GM19452 (cell line): ENCODE measurements at regions not wholly inside any gene's neighbourhood (a gene's known extent, or its start where the extent isn't known, plus 50 kb on each side); places are given as distances from the start of the nearest gene placed in this dataset.

ENCODE experiments used
- ATAC-seq: cut with Tn5 transposase; IDR thresholded peaks from one replicate; pipeline ENCODE4 v1.9.1; 2021; ENCODE audit not compliant: unreplicated experiment

DNA sequence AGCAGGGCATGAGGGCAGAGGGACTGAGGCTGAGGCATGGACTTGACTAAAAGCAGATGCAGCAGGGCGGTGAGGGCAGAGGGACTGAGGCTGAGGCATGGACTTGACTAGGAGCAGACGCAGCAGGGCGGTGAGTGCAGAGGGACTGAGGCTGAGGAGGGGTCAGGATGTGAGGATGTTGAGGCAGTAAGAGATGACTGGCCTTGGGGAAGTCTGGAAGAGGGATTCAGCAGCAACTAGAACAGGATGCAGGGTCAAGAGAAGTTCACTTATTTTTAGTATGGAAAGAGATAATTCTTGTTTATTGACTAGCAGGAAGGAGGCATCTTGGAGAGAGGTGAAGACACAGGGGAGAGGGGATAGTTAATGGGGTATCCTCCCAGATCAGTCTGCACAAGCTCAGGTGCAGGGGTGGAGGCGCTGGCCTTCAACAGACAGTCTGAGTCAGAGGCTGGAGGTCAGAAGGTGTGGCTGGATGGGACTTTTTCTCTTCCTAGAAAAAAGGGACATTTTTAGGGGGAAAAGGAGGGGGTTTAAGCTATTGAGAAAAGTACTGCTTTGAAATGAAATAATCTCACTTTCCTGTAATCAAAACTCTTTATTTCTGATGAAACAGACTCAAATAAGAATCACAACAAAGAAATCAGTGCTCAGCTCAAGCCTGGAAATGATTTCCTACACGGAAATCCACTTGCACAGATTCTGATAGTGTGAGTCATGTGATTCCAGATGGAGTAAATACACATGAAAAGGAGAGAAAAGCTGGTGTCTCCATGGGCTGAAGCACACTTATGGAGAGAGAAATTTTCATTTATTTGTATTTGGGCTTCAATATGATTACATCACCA is 130.9 kb downstream of the PALM2AKAP2 start:
- ATAC-seq, result no peak

DNA sequence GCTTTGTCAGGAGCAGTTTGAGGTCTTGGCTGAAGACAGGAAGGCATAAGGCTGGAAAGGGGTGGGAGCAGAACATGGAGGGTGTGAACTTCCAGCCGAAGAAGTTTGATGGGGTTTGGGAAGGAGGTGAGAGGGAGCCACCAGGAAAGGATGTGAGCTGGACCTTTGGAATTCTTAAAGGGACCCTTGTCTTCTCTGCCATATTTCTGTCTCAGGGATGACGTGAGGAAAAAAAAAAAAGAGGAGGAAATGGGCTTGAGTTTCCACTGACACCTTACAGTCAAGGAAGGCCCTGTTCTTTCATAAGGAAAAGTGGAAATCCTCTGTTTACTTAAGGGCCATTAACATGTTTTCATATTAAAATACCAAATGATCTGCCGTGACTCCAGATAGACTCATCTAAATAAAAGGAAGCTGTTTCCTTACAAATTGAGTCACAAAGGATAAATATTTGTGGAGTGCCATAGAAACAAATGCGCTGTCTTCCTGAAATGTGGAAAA is 132.1 kb downstream of the PALM2AKAP2 start:
- no peak for ATAC-seq

DNA sequence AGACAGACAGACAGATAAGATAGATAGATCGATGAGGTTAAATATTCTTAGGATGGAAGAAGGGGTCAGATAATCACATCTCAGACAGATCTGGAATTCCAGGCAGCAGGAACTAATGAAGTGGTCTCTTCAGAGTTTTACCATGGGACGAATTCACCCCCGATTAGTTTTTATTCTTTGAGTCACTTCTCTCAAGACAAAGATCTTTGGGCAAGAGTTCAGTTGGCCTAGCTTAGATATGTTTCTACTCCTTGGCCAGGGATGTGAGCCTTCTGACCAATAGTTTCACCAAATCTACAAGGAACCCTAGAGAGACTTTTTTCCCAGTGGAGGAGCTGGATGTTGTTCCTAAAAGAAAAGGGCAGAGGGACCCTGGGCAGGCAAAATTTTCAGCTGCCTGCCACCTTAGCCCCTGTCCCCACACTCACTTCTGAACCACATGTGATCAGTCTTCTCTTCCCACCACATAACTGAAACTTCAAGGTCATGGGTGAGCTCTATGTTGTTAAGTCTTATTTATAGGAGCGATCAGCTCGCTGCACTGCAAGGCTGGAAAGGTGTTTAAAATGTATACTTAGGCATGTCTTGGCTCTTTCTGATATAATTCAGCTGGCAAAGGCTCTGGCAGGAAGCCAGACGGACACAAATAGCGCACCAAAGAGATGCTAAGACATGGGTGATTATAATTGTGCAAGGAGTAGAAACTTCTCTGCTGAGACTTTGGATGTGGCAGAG is 132.9 kb downstream of the PALM2AKAP2 start:
- ATAC-seq, result peak; percentile 30

DNA sequence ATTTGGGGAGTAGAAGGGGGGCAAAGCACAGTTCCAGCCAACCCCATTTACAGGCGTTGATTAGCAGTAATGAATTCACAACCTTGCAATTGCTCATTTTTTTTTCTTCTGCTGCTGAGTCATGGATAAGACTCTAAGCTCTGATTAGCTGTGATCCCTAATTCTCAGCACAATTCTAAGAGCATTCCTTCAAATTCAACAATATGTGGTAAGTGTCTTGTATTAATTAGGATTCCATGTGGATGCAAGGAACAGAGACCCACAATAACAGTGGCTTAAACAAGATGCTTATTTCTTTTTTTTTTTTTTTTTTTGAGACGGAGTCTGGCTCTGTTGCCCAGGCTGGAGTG is 133.4 kb downstream of the PALM2AKAP2 start:
- ATAC-seq, result no peak

DNA sequence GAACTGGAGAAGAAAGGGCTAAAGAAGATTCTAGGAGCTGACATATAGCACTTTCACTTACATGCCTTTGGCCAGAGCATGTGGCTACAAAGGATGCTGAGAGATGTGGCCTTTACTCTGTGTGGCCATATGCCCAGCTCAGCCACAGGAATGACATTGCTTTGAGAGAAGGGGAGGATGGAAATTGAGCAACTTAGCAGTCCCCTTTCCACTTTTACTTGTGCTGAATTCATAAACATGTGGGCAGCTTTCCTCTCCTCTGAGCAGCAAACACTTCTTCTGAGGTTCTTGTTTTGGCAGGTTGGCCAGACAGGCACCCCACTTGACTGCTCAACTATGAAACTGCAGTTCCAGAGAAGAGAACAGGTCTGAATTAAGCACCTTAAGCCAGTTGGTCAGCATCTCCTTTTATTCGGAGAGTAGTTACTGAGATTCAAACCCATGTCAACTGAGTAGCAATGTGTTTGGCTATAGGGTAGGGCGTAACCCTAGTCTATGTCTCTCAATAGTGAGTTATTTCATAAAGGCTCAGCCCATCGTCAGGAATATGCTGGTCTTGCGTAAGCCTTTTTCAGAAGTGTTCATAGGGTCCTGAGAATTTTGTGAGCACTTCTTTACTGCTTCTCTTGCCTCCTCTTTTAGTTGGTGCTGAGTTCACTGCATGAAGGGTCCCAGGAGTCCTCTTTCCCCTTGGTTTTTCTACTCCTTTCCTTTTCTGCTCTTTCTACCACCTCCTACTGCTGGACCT is 134.5 kb downstream of the PALM2AKAP2 start:
- peak; percentile 46 for ATAC-seq

DNA sequence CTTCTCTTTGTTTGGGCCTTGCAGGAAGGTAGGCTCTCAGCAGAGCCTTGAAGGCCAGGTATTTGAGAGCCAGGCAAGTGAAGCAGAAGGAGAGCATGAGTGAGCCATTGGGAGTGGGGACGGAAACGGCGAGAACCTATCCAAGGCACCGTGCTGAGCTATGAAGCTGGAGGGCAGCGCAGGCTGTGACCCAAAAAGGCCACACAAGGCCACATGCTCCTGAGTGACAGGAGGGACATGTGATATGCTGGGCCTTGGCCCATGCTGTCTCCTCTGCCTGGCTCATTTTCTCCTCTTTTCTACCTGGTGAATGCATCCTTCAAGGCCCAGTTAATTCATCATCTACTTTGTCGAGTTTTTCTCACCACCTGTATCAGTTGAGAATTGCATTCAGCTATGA is 136.3 kb downstream of the PALM2AKAP2 start:
- no peak for ATAC-seq

DNA sequence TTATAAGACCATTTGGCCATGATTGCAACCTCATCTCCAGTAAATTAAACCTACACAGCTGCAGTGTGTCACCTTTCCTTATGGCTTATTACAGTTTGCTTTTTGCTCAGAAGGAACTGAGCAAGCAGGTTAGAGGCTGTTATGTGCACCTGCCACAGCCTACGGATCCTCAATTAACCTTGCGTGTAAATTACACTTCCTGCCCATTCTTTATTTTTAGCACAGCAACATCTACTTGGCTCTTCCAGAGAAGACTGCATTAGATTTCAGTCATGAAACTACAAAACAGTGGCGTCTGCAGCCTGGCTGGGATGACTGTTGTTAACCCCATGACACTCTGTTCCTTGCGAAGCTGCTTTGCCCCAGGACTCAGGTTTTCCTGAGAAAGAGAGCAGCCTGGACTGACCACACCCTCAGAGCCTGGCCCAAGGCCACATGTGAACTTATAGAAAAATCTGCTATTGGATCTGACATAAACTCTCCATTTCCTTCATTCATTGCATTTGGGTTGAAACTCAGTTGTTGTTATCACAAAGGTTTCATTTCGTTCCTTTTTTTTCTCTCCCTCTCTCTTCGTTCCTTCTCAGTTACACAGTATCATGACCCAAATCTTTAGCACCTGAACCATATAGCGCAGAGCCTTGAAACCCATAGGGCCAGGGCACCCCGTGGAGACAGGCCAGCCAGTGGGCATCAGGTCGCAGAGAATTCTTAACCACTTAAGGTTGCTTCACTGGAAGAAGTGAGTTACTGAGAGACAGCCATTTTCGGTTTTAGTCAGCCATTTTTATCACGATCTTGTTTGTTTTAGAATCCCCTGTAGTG is 138.6 kb downstream of the PALM2AKAP2 start:
- ATAC-seq, result peak; percentile 59

DNA sequence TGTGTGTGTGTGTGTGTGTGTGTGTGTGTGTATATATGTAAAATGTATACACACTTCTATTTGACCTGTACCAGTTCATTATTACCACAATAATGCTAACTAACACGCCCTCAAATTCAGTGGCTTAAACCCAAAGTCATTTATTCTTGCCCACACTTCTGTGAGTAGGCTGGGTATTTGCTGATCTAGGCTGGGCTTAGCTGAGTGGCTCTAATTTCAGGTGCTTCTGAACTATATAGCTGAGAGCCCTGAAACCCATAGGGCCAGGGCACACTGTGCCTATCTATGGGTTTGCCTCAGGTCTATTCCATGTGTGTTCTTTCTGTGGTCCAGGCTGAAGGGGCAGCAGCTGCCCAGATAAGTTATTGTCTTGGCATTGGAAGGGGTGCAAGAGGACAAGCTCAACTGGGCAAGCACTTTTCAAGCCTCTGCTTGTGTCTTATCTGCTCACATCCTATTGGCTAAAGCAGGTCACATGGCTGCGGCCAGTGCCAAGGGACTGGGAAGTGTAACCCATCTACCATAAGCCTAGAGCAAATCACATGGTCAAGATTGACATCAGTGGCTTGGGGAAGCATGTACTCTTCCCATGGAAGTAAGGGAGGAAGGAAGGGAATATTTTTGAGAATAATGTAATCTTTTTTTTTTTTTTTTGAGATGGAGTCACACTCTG is 139.9 kb downstream of the PALM2AKAP2 start:
- no peak for ATAC-seq

DNA sequence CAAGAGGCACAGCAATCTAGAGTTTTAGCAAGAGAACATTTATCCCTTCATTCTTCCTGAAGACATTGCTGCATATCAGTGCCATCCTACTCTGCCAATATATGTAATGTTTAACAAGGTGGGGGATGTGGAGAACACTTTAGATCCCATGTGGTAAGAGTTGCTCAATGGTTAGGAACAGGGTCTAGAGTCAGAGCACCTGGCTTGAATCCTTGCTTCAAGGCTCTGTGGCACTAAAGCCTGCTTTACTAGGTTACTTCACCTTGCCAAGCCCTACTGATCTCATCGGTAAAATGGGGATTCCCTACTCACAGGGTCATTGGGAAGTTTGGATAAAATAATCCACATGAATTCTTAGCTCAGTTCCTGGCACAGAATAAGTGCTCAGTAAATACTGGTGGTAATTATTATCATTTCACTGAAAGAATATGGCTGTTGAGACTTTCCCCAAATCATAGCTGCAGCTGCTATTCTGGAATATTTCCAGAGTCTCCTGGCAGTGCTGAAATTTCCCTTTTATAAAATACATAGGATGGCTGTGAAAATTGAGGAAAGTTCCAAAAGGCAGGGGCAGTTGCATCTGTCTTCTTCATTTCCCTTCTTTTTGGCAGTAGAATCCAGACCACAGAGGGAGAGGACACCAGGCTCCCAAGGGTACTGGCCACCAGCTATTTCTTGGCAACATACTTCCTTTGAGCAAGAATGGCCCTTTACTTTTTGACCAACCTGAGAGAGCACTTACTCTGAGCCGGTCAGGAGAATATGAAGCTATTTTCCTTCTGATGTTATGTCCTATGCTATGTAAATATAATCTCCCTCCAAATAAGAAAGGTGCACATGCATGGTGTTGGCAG is 142.8 kb downstream of the PALM2AKAP2 start:
- no peak for ATAC-seq

DNA sequence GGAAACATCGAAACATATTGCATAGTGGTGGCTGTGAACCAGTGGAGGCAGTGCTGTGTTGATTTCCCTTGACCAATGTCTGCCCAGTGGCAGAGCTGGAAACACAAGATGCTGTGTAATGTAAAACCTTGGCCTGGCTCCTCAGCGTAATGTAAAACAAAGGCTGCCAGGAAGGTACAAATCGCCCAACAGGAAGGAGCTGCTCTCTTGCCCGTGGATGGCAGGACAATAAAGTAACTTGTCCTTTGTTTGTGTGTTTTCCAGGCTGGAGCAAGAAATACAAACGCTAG is 143.4 kb downstream of the PALM2AKAP2 start:
- ATAC-seq, result no peak

DNA sequence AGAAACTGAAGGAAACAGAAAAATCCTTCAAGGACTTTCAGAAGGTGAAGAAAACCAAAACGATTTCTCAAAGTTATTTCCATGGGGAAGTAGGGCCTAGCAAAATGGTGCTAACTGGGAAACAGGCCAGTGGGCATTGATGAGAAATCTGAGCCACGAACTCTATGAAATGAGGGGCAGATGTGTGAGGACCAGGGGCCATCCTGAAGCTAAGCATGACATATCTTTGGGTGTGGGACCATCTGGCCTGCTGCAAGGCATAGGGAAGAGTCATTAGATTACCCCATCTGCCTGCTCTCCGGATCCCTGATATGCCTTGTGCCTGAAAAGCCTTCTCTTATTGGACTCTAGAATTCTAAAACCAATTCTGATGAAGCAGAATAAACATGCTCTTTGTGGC is 143.8 kb downstream of the PALM2AKAP2 start:
- ATAC-seq, result no peak

DNA sequence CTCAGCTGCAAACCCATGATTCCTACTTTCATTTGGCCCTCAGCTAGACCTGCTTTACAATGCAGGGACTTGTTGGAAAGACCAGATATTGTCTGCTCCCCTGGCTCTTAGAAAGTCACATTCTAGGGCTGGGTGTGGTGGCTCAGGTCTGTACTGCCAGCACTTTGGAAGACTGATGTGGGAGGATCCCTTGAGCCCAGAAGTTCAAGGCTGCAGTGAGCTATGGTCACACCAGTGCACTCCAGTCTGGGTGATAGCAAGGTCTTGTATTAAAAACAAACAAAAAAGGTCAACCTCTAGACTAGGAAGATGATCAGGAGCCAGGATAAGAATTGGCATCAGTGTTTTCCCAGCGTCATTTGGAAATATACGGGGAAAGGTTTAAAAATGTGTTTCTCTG is 145.8 kb downstream of the PALM2AKAP2 start:
- no peak for ATAC-seq

DNA sequence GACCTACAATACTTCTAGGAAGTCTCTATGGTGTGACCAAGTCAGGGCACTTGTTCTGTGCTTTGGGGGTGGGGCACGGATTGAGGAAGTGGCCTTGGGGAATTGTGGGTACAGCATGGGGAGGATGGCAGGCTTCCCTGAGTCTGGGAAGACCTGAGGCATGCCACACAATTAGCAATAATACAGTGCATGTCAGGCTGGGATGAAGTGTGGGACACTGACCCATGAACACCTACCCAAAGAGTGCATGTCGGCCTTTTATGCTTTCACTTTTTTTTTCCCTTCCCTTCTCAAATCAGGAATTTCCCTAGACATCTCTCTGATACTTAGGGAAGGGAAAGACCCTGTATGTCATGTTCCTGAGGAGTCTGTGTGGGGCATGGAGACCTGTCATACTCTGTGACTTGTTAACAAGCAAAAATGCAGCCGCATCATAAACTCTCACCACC is 146.4 kb downstream of the PALM2AKAP2 start:
- peak; percentile 55 for ATAC-seq

DNA sequence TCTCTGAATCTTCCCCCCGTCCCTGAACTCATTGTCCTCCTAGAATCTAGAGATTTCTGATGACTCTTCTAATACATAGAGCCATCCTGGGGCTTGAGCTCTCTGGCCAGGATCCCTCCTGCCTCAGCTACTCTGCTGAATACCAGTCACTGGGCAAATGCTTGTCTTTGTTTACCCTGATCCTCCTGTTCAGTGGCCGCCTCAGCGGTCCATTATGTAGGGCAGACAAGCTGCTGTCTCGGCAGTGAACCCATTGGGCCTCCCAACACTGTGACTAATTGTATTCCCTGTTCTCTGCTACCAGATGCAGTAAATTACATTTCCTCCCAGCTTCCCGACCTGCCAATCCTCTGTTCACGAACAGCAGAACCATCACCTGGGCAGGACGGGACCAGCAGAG is 151.6 kb downstream of the PALM2AKAP2 start:
- no peak for ATAC-seq

DNA sequence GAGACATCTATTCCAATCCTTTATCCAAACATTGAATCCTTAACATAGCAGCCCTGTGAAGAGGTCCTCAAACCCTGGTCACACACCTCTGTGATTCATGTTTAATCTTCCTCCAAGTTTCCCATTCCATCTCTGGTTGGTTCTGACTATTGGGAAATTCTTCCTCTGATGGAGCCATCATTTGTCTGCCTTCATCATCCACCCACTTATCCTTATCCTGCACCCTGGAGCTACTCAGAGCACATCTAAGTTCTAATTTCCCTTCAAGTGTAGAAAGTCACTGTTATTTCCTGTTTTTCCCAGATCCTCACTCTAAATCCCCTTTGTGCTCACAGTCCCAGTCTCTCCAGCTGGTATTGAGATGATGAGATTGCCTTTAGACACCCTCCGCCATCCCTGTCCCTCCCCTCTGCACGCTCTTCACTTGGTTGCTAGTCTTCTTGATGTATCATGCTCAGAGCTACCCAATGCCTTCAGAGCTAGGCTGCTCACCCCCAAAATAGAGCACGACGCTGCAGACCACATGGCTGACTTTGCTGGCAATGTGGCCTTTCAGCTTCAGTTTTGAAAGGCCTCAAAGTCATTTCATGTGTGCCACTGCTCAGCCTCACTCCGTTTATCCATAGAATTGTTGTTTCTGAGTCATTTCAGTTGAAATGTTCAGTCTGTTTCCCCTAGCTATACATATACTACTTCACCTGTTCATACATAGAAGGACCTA is 154.3 kb downstream of the PALM2AKAP2 start:
- ATAC-seq, result no peak

DNA sequence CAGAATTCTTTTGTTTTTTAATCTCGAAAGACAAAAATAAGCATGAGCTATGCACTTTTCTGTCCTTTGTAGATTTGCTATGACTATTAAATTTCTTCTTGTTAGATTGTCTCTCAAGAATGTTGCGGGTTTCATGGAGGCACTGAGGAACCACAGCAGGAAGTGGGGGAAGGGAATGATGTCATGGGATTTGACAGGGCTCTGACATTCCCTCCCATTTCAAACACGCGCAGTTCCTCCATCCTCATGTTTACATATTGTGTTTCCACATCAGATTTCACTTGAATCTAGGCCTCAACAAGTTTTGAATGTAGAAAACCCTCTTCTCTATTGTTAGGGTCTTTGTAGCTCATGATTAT is 154.8 kb downstream of the PALM2AKAP2 start:
- no peak for ATAC-seq

DNA sequence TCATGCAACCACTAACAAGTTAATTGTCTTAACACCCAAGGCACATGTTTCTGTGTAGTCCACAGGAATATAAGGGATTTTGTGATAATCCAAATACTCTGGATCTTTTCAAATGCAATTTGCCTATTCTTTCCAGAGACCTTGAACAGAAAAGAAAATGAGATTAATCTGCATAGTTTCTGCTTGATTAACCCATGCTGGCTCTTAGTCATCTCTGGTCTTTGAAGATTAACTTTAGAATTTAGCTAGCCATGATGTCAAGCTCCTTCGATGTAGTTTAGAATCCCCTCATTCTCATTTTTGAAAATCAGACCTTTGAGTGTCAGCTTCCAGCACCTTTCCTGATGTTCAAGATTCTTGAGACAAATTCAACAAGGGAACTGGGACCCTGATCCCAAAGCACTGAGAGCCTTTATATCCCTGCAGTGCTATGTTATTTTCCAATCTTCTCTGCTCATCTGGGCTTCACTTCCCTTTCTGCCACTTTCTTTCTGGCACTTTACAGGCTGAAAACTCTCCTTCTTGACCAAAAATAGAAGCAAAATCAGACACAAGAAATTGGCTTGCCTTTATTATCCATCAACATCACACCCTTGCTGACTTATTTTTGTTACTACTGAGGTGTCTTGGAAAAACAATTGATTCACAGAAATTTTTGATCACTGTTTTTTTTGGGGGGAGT is 155.5 kb downstream of the PALM2AKAP2 start:
- ATAC-seq, result peak; percentile 67

DNA sequence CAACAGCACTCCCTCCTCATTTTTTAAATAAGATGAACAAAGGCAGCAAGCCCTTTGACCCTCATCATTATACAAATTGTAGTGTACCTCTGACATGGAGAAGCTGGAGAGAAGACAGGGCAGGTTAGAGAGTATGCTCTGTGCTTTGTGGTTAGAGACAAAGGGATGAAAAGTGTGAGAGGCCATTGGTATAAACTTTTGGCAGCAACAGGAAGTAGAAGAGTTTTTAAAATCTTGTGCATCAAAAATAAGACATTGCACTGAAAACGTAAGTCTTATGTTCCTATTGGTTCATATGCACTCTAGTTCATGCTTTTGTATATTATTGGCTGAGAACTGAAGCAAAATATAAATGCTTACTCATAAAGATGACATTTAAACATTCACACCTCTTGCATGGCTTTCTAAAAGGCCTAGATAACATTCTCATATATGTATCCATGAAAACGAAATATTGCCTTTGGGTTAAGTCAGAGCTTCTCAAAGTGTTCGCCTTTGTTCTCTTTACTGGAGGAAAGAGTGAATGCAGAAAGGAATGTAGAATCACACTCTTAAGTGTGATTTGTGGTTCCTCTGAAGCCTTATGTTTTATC is 158.0 kb downstream of the PALM2AKAP2 start:
- ATAC-seq, result no peak
